Activated T-cell treated with anti-CD3 and anti-CD28 coated beads for 1 hour (primary cell): ENCODE measurements at regions not wholly inside any gene's neighbourhood (a gene's known extent, or its start where the extent isn't known, plus 50 kb on each side); places are given as distances from the start of the nearest gene placed in this dataset.

Experiments used
- DNase-seq: peaks from one replicate; pipeline ENCODE4 v3.0.0-alpha.2; 2020; ENCODE audit warnings: low read depth

- DNase-seq, result no peak
Measured at GRCh38 chr12:111038941-111039340, 118.6 kb upstream of the MYL2 start.

- no peak for DNase-seq
Measured at GRCh38 chr12:111038077-111038476, 117.7 kb upstream of the MYL2 start.

- no peak for DNase-seq
Measured at GRCh38 chr12:111037047-111037446, 116.7 kb upstream of the MYL2 start.

- DNase-seq, result no peak
Measured at GRCh38 chr12:111035578-111036301, 115.4 kb upstream of the MYL2 start.

- DNase-seq, result no peak
Measured at GRCh38 chr12:111034886-111035577, 114.7 kb upstream of the MYL2 start.

GRCh38 chr12:111034083-111034885, 113.9 kb upstream of the MYL2 start, which contains the start of gene CUX2:
Gene CUX2, plus strand, starts transcription at chr12:111034165.
- DNase-seq, result no peak

- no peak for DNase-seq
Measured at GRCh38 chr12:111033281-111034082, 113.1 kb upstream of the MYL2 start.

GRCh38 chr12:111032591-111032919, 112.2 kb upstream of the MYL2 start:
- no peak for DNase-seq

- DNase-seq, result no peak
Measured at GRCh38 chr12:111031916-111032590, 111.7 kb upstream of the MYL2 start.

- DNase-seq, result no peak
Measured at GRCh38 chr12:111030800-111031199, 110.4 kb upstream of the MYL2 start.

GRCh38 chr12:111029732-111030131, 109.4 kb upstream of the MYL2 start:
- DNase-seq, result no peak

- DNase-seq, result no peak
Measured at GRCh38 chr12:111029305-111029704, 108.9 kb upstream of the MYL2 start.

- no peak for DNase-seq
Measured at GRCh38 chr12:111028830-111029229, 108.5 kb upstream of the MYL2 start.

GRCh38 chr12:111027431-111027830, 107.1 kb upstream of the MYL2 start:
- DNase-seq, result no peak

GRCh38 chr12:111025792-111026430, 105.5 kb upstream of the MYL2 start:
- no peak for DNase-seq

- DNase-seq, result no peak
Measured at GRCh38 chr12:111025301-111025700, 104.9 kb upstream of the MYL2 start.

GRCh38 chr12:111024205-111024801, 103.9 kb upstream of the MYL2 start:
- peak; percentile 42 for DNase-seq

GRCh38 chr12:111022386-111022785, 102.0 kb upstream of the MYL2 start:
- no peak for DNase-seq

- no peak for DNase-seq
Measured at GRCh38 chr12:111014547-111014946, 94.2 kb upstream of the MYL2 start.

- no peak for DNase-seq
Measured at GRCh38 chr12:111012918-111013317, 92.5 kb upstream of the MYL2 start.
